ENCODE measurements at regions not wholly inside any gene's neighbourhood (a gene's known extent, or its start where the extent isn't known, plus 50 kb on each side); places are given as distances from the start of the nearest gene placed in this dataset.

- Histone ChIP-seq H3K36me3 (replicated peaks in 1 of 2; ENCODE audit: control insufficient read depth in 1 of 2, insufficient read depth in 2 of 2, low read length in 2 of 2) (no peaks in the 10 kb centered on the region), H3K4me1 (ENCODE audit: insufficient read depth, low read length) (peaks cover 39% of the 10 kb centered on the region), H3K27me3 (ENCODE audit: control insufficient read depth in 1 of 2, insufficient read depth in 2 of 2, low read length in 2 of 2) (no peaks in the 10 kb centered on the region), H4K20me1 (ENCODE audit: insufficient read depth, low read length) (no peaks in the 10 kb centered on the region), H3K27ac (ENCODE audit: extremely low read length, insufficient read depth, low read length) (no peak overlapping the region), H3K4me3 (replicated peaks in 1 of 3; ENCODE audit: insufficient read depth in 1 of 3, low read depth in 2 of 3, low read length in 3 of 3) (no peak overlapping the region), H3K9ac (ENCODE audit: insufficient read depth, low read depth, low read length) (no peak overlapping the region), H3K9me3 (ENCODE audit: low read length) (no peaks in the 10 kb centered on the region), H3K79me2 (ENCODE audit: insufficient read depth, low read length) (no peaks in the 10 kb centered on the region), H3K4me2 (ENCODE audit: low read depth, low read length) (0 out of 2 replicates have a peak overlapping the region, but pooled peaks have one; percentile 19), H2AFZ (ENCODE audit: low read length) (no peak overlapping the region)
- BruUV-seq (replicated peaks): no TSS peak
- ChIA-PET POLR2A (interaction anchor here (1.2 kb wide), 1 partner anchor 542 kb away, joined by 3 read pairs; the partner anchor contains the start of gene DEXI), CTCF (ENCODE audit: low intra/inter-chr PET ratio, low total read pairs) (no interaction called here)
- intact Hi-C loops (cut with micrococcal nuclease; ENCODE audit: unreplicated experiment): no loop called here
- ATAC-seq: peak; percentile 26; the same call in 2 of the 3 replicates
- no peak for DNase-seq (ENCODE audit: low spot score)
- no peak for FAIRE-seq
- TF ChIP-seq PATZ1 (CRISPR knock-in tag; IDR thresholded peaks at IDR 0.05): peak; percentile 52; the same call in 1 of the 2 replicates
- TF ChIP-seq CAMTA2 (CRISPR knock-in tag; IDR thresholded peaks at IDR 0.05; ENCODE audit: borderline replicate concordance): peak; percentile 24; the same call in 1 of the 2 replicates
- no peak for TF ChIP-seq ZMAT3 (CRISPR knock-in tag; conservative IDR thresholded peaks at IDR 0.05)
- TF ChIP-seq, protein P1, sequence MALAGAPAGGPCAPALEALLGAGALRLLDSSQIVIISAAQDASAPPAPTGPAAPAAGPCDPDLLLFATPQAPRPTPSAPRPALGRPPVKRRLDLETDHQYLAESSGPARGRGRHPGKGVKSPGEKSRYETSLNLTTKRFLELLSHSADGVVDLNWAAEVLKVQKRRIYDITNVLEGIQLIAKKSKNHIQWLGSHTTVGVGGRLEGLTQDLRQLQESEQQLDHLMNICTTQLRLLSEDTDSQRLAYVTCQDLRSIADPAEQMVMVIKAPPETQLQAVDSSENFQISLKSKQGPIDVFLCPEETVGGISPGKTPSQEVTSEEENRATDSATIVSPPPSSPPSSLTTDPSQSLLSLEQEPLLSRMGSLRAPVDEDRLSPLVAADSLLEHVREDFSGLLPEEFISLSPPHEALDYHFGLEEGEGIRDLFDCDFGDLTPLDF (CRISPR knock-in tag; IDR thresholded peaks at IDR 0.05): no peak
- TF ChIP-seq RARA (CRISPR knock-in tag; IDR thresholded peaks at IDR 0.05): peak; percentile 9; the same call in 1 of the 2 replicates
- TF ChIP-seq REPIN1 (CRISPR knock-in tag; IDR thresholded peaks at IDR 0.05; ENCODE audit: borderline replicate concordance, low read depth): 0 out of 2 replicates have a peak, but pooled peaks have one; percentile 26
- TF ChIP-seq HNF4A (CRISPR knock-in tag; IDR thresholded peaks at IDR 0.05): 0 out of 2 replicates have a peak, but pooled peaks have one; percentile 10
- TF ChIP-seq, protein P2, sequence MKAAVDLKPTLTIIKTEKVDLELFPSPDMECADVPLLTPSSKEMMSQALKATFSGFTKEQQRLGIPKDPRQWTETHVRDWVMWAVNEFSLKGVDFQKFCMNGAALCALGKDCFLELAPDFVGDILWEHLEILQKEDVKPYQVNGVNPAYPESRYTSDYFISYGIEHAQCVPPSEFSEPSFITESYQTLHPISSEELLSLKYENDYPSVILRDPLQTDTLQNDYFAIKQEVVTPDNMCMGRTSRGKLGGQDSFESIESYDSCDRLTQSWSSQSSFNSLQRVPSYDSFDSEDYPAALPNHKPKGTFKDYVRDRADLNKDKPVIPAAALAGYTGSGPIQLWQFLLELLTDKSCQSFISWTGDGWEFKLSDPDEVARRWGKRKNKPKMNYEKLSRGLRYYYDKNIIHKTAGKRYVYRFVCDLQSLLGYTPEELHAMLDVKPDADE (CRISPR knock-in tag; IDR thresholded peaks at IDR 0.05): no peak
- WGBS (ENCODE audit: low lambda C conversion rate): 25% methylated on average over 5 of the region's 8 CpGs
- in situ Hi-C loops (cut with HindIII; ENCODE audit: extremely low pct_ligation_motif_present, low pct_unique_long_range_greater_than_20kb): no loop called here
These were observed 101.9 kb downstream of the LITAF start for GRCh38 chr16:11484691-11485258.

Data from HepG2 (cell line).